NCI-H187 (cell line): ENCODE measurements at regions not wholly inside any gene's neighbourhood (a gene's known extent, or its start where the extent isn't known, plus 50 kb on each side); places are given as distances from the start of the nearest gene placed in this dataset.

Experiments
- DNase-seq, 2 experiments: peaks; one replicate each; lab custom pipeline; 2025; lab: John Stamatoyannopoulos, UW

DNA sequence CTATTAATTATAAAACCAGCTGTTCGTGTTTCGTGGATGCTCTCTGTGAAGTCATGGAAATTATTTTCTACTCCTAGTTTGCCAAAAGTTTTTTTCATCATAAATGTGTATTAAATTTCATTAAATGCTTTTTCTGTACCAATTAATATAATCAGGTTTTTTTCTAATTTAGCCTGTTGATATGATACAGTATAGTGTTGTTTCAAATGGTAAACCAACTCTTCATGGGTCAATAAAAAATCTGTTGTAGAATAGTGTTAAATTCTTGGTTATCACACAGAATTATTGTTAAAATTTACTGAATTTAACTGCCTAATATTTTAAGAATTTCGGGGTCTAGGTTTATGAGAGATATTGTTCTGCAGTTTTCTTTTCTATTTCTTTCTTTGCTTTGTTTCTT is 505.9 kb upstream of the MANEA start:
- DNase-seq: no peak

DNA sequence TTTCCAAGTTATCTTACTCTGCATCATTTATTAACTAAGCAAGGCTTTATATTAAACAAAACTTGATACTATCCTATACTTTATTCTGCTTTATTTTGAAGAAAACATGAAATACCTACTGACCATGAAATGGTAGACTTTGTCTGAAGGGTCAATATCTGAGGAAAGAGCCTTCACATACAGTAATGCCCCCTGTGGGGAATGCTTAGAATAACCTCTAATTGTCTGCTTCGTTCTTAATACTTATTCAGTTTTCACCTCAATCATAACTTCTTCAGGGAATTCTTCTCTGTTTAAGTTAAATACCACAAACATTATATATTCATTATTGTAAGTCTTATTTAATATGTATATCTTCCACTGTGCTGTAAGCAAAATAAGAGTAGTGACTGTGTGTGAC is 498.9 kb upstream of the MANEA start:
- no peak for DNase-seq

DNA sequence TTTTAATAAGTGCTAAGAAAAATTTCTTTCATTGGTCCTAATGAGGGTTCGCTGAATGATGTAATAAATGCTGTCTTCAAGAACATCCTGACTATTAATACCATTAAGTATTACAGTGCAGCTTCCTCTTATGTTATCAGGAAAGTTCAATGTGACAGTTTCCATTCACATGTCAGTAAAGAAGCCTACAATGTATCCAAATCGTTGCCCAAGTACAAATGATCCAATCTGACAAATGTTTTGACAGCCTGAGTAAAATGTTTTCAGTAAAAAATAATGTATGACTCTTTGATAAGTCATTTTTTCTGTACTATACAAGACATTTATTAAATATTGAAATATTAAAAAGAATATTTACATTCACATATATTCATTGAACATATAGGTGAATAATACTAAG is 496.1 kb upstream of the MANEA start:
- no peak for DNase-seq

DNA sequence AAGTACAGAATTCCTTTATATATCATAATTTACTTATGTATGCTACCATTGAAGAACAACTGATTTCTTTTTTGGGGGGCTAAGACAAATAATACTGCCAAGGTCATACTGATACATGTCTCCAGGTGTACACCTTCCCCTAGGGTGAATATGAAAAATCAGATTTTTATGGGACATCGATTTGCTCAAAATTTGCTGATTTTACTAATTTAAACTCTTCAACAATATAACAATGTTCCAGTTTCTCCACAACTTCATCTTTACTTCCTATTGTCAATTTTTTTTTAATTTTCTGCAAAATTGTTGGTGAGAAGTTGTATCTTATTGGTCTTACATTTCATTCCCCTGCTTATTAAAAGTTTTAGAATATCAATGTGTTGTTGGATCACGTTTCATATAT is 495.4 kb upstream of the MANEA start:
- no peak for DNase-seq

DNA sequence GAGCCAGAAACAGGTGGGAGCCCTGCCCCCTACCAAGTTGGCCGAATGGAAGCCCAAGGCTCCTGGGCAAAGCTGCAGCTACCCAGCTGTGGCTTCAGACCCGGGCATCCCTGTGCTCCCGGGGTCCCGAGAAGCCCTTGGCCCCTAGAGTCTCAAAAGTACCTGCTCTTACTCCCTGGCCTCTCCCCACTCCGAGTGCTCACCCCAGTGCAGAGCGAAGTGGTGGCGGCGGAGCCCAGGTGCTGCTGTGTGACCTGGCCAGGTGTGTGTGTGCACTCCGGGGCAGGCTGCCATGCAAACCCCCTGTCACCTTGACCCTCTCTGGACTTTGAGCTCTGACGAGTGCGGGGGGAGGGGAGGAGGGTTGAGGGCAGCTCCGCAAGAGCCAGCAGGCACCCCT is 493.8 kb upstream of the MANEA start:
- no peak for DNase-seq

DNA sequence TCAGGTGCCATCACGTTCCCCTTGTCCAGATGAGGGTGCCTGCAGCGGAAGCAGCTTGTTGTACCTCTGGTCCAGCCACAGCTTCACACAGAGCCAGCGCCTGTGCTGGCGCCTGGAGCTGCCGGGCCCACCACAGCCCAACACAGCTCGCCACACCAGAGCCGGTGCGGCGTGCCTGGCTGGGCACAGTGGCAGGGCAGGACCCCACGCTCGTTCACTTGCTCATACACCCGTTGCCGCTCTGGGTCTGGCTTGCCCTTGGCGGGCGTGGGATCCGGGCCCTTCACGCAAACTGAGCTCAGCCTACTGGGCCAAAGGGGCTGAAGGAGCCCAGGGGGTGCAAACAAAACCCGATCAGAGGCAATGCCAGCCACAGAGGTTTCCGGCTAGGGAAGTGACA is 492.5 kb upstream of the MANEA start:
- no peak for DNase-seq

DNA sequence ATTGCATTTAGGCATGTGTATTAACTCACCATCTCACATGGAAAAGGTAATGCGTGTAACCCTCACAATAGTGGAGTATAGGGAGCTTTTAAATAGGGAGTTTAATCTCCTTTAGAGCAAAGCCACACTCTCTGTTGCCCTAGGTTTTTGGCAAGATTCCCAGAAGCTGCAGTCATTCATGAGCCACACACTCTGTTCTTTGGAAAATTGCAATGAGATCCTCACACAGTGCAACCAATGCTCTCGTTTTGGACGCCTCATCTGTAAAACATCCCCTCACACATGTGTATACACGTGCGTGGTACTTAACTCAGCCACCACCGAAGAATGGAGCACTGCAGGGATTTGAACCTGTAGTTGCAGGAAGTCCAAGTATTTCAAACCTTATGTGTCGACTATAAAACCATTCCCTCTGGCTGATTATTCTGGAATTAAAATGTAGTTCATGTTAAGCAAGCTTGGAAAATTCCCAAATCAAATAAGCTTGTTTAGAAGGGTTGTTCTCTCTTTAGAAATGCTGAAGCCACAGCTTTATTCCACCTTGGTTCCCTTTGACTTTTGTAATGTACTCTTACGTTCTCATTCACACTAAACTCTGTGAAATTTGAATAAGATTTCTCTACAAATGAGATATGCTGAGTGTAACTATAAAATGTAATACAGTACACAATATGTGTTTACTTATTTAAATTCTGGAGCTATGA is 489.8 kb upstream of the MANEA start:
- DNase-seq: peak; percentile 43 to 71

DNA sequence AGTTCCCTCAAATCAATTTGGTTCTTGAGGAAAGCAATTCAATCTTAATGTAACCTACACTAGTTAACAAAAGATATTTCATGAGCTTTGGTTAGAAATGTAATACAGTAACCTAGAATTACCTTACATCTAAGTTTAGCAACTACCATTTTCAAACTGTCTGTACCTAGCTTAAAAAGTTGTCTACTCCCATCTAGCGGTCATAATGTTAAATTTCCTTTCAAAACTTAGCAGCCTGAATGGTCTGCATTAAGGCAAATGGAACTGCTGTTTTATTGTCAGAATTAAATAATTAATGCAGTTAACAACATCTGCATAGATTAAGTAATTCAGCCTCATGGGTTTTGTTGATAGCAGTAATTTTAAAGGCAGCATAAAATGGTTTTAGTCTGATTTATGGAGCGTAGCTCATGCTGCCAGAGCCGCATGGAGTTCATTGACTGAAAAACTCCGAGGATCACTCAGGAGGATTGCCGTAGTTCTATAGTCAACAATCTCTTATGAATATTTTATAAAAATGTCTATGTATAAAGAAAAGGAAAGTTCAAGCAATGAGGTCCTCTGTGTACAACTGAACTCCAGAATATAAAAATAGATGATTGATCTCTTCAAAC is 485.4 kb upstream of the MANEA start:
- DNase-seq: no peak

DNA sequence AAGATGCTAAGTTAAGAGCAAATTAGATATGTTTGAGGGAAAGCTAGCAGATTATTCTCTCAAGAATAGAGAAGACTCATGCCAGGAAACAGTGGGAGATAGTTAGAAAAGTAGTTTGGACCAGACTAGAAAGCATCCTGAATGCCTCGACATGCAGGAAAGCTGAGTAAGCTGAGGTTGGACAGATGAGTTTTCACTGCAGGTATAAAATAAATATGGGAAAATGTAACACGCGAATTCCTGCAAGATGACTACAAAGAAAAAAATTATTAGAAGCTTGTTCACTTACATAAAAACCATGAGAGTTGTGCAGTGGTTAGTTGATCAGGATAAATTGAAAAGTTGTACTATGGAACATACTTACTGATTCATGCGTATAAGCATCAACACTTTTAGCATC is 484.2 kb upstream of the MANEA start:
- DNase-seq: no peak

DNA sequence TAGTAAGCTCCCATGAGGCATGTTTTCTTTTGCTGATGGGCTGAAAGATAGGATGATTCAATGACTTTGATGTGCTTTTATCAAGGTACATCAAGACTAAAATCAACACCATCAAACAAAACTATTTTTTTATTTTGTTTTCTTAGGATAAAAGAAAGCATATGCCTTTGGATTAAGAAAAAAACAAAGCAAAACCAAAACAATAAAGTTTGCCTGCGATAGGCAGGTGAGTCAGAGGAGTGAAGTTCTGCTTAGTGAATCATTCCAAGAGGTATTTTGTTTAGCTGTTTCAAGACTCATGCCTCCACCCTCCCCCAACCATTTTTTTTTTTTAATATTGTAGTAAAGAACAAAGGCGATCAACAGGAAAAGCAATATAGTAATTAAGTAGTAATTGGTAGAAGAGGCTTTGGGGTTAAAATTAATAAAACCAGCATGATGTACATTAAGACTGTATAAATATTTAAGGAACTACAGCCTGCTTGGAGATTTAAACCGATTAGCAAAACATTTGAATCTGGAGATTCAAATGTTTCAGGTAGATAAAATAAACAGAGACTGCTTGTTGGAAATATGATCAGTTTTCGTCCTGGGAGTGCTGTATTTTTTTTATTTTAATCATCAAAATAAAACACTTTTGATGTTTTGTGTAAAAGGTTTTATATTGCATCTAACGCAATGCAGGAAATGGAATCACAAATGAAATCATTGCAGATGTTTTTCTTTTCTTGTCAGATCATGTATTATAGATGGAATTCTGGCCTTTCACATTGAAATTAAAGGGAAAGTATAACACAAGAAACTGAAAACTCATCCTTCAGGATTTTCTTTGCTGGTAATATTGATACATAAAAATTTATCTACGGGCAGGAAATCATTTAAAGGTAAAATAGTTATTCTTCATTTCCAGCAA is 482.3 kb upstream of the MANEA start:
- DNase-seq: no peak

DNA sequence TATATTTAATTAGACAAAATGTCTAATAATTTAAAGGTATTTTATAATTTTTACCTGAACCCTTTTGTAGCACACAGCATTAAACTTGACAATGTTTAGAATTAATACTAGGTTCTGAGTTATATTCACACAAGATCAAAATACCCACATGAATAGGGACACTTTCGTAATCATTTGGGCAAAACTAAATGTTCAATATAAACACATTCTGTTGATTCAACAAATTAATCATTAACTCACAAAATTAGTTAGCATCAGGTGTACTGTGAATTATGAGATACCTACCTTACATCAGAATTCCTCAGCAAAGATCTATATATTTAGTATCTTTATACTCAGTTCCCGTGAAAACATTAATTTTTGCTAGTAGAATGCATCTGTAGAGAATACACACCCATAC is 481.5 kb upstream of the MANEA start:
- DNase-seq: no peak

DNA sequence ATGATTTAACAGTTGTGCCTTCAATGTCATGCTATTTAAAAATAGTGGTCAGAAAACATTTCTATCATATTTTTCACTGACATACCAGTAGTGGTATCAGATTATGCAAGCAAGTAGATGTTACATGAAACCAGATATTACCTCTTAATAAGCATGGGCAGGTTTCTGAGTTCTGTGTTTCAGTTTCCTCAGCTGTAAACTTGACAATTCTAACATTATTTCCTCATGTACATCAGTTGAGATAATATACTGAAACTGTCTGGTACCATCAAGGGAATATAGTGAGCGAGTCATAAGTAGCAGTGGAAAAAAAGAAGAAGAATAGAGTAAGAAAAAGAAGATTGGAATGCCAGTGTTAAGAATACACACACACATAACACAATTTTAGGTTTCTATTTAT is 477.9 kb upstream of the MANEA start:
- DNase-seq: no peak

DNA sequence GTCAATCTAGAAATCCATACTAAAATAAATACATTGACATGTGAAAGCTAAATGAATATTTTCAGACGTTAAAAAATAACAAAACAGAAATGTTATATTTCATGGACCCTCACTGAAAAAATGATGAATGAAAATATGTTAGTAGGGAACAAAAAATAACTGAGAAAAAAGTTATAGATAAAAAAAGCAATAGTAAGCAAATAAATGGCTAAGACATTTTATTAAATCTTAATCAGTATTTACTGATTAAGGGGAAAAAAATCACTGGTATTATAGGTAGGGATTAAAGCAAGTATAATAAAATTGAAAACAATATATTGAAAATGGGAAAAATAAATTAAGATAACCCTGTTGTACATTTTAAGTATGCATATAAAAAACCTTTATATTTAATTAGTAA is 468.1 kb upstream of the MANEA start:
- DNase-seq: no peak

DNA sequence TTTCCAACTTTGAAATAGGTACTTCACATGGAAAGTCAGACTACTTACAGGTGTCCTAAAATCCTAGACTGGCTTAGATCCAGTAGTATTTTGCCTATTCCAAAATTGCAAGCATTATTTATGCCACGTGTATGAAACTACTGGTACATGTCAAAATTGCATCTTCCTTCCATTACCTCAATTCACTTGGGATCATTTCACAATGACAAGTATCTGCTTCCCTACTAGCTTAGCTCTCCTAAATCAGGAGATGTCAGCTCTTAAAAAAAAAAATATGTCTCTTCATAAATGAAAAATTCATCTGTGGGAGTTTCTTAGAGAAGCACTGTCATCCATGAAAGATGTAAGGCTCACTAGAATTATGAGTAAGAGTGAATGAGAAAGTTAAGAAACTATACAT is 466.6 kb upstream of the MANEA start:
- DNase-seq: no peak

DNA sequence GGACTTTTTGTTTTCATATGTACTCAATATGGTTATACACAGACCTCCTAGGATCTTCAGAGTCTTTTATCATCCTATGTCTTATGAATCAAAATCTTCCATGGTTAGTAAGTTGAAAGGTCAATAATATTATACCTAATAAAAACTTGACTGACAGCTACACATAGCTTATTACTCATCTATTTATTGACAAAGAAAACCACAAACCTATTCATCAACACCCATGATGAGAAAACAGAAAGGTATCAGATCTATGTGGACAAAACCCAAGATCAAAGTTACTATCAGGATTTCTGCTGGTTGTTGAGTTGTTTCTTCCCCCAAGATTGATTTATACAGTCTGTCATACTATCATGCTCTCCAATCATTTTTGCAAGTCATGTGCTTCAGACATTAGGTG is 460.1 kb upstream of the MANEA start:
- DNase-seq: no peak

DNA sequence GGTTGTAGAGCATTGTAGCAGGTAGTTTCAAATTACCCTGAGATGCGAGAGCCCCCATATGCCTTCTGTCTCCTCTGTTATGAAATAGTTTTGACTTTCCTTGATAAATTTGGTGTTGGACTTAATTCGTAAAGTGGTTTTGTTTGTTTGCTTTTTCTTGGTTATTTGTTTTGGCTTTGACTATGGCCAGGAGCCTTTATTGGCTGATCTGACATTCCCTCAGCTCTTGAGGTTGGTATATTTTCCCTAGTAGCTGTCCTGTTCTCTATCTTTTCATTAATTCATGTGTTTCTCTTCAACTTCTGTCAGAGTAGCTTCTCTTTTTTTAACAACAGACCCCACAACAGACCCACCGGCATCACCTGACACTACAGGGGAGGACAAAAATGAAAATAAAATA is 457.4 kb upstream of the MANEA start:
- DNase-seq: no peak

DNA sequence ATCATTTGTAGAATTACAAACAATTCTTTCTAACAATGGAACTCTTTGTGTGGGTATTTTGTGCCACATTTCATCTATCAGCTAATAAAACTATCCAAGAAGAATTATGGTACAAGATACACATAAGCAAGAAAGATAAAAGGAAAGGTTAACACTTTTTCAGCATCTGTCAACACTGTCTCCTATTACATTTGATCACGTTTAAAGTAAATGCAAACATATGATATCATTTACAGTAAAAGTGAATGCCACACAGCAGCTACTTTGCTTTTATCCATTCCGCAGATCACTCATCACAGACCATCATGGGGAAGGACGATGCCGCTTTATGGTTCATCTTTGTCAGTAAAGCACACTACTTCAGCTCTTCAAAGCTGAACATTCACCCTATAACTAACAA is 456.4 kb upstream of the MANEA start:
- no peak for DNase-seq

DNA sequence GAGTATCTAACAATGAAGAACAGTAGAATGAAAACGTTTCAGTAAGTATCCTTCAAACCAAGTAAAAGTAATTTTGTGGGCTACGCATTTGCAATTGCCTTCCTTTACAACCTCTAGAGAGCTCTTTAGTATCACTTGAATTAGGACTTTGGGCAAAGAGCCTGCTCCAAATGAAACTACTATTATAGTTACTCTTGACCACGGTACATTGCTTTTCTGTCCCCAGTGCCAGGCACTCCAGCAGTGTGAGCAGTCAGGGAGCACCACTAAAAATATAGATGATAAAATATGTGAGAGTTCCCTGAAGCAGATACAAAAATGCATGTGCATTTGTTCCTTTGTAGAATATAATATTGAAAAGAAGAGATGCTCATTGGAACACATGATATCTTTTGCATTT is 450.1 kb upstream of the MANEA start:
- DNase-seq: peak; percentile 34 to 44

DNA sequence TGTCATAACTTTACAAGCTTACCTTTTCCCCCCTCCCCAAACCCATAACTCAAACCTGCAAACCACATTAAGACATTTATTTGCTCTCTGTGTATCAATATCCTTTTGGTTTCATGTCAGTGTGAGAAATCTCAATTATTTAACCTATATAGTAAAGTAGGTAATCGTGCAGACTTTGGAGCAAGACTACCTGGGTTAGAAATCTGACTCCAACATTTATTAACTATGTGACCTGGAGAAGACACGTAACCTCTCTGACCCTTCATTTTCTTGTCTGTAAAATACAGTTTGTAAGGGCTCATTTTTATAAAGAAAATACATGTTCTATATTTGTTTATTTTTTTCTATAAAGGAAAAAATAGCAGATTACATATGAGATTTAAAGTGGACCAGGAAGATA is 448.9 kb upstream of the MANEA start:
- no peak for DNase-seq

DNA sequence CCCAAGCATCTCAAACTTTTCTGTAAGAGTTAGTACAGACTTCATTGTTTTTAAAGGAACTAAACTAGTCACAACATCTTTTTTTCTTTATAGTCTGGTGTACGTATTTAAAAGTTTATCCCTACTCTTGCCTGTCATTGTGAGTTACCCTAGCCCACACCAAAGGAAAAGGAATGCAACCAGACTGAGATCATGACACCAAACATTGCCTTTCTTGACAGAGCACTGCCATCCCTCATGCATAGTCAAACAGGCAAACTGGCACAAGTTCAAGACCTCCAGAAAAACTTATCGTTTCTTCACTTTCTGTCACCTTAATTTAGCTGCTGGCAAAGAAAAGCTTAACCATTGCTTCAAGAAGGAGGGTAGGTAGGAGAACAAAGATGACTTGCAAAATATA is 448.4 kb upstream of the MANEA start:
- no peak for DNase-seq

DNA sequence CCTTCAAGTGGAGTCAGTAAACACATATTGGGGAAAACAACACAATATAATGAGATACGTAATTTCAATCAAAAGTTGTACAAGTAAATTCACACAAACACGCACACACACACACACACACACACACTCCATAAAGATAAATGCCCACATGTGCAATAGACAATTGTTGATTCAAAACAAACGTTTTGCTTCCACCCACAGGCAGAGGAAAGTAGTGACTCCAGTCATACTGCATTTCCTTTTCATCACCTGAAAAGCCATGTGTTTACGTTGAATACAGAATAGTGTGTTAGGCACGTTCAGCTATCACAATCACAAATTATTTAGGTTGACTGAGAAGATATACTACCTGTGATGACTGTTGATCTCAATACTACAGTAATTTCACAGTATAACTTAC is 443.8 kb upstream of the MANEA start:
- DNase-seq: no peak

DNA sequence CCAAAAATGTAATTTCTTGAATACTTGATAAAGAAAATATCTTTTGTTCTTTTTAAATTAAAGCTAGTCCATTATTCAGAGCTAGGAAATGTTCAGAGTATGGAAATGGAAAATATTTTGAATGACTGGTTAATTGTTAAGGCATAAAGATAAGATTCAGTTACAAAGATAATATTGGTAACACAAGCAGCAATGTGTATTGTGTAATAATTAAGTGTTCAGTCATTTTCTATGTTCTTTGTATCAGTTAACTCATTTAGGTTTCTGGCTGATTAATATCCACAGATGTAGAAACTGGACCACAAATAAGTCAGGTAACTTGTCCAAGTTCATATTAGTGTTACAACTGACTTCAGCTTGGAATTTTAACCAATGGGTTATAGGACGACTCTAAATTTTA is 442.2 kb upstream of the MANEA start:
- no peak for DNase-seq

DNA sequence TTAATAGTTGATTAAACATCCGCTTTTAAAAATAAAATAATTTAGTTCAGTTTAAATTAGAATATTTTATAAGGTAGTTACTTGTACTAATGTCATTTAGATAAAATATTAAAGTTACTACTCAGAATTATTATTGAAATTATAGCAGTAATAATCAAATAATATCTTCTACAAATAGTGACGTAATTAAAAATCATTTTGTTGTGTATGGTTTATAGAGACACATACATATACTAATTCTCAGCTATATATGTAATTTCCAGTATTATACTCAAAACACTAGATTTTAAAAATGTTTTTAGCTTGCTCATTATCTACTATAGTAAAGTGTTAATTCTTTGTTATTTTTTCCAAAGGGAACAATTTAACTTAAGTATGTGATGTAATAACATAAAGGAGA is 435.2 kb upstream of the MANEA start:
- DNase-seq: no peak
